ENCODE measurements at regions not wholly inside any gene's neighbourhood (a gene's known extent, or its start where the extent isn't known, plus 50 kb on each side); places are given as distances from the start of the nearest gene placed in this dataset.

DNA sequence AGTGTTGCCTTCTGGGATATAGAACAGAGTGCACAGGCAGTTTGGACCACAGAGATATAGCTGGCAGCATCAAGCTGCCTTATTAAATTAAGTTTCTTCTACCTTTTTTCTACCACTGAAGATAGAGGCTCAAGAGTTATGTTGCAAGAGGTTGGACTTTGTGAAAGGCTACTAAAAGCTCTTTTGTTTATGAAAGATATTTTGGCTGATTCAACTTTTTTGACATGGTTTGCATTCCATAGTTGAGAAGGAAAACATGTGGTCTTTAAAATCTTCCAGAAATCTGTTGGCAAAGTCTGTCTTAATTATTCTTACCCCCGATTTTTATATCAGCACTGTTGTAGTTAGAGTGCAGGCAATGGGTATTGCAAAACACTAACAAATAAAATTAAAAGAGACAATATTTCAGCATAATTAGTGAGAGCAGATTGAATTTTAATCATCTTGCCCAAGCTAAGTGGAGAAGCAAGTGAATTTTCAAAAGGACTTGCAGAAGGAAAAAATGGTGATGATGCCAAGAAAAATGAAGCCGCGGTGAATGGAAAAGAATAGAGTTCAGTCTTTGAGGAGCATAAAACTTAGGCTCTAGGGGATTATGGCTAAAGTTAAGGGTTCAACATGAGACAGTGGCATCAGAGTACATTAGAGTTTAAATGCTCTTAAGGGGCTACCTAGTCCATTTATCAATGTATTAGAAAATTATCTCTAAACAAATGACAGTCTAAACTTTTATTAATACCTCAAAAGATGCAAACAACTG lies 450.9 kb upstream of the CNTNAP2 start:
- TF ChIP-seq, protein P1, sequence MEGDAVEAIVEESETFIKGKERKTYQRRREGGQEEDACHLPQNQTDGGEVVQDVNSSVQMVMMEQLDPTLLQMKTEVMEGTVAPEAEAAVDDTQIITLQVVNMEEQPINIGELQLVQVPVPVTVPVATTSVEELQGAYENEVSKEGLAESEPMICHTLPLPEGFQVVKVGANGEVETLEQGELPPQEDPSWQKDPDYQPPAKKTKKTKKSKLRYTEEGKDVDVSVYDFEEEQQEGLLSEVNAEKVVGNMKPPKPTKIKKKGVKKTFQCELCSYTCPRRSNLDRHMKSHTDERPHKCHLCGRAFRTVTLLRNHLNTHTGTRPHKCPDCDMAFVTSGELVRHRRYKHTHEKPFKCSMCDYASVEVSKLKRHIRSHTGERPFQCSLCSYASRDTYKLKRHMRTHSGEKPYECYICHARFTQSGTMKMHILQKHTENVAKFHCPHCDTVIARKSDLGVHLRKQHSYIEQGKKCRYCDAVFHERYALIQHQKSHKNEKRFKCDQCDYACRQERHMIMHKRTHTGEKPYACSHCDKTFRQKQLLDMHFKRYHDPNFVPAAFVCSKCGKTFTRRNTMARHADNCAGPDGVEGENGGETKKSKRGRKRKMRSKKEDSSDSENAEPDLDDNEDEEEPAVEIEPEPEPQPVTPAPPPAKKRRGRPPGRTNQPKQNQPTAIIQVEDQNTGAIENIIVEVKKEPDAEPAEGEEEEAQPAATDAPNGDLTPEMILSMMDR (IDR thresholded peaks at IDR 0.05) = no peak
- TF ChIP-seq POLR2A (IDR thresholded peaks at IDR 0.05) = no peak
